Esophagus squamous epithelium (tissue), 5 donors: ENCODE measurements at regions not wholly inside any gene's neighbourhood (a gene's known extent, or its start where the extent isn't known, plus 50 kb on each side); places are given as distances from the start of the nearest gene placed in this dataset.

ENCODE experiments used
- DNase-seq: peaks from one replicate; lab custom pipeline; 2025; lab: John Stamatoyannopoulos, UW
- H3K27ac ChIP-seq, 4 donors: fragments of 200-600 bp; sonication (generic); one replicate each; pipeline ENCODE4 v1.5.1; 2016 to 2019; ENCODE audit warnings: mild to moderate bottlenecking in 1 of 4
- H3K27me3 ChIP-seq, 4 donors: fragments of 200-600 bp; sonication (generic); 1 replicate in 3 of 4; 2 replicates in 1 of 4; pipeline versions ENCODE4 v1.5.1 to v1.6.0; 2017 to 2021; ENCODE audit warnings: antibody characterized with exemption in 1 of 4
- H3K36me3 ChIP-seq, 3 donors: fragments of 200-600 bp; sonication (generic); one replicate each; pipeline ENCODE4 v1.5.1; 2016 to 2019
- H3K4me1 ChIP-seq, 3 donors: fragments of 200-600 bp; sonication (generic); one replicate each; pipeline ENCODE4 v1.5.1; 2017 to 2019
- H3K4me3 ChIP-seq, 4 donors: fragments of 200-600 bp; sonication (generic); 1 replicate in 3 of 4; 2 replicates in 1 of 4; pipeline ENCODE4 v1.5.1; 2016 to 2019; ENCODE audit warnings: mild to moderate bottlenecking in 2 of 4, moderate library complexity in 1 of 4
- H3K9me3 ChIP-seq, 3 donors: fragments of 200-600 bp; sonication (generic); one replicate each; pipeline ENCODE4 v1.5.1; 2016 to 2019
- CTCF ChIP-seq, 6 experiments: fragments of 450-650 bp in 4 of 6; fragments of 200-600 bp in 2 of 6; sonication (generic) in 2 of 6; IDR thresholded peaks; one replicate each; pipeline ENCODE4 v1.5.1; 2016 to 2019; ENCODE audit warnings: antibody characterized with exemption in 6 of 6, mild to moderate bottlenecking in 4 of 6, moderate library complexity in 4 of 6
- POLR2A ChIP-seq, 4 donors: fragments of 450-650 bp; IDR thresholded peaks; one replicate each; pipeline ENCODE4 v1.6.1; 2017; ENCODE audit warnings: antibody characterized with exemption in 4 of 4, mild to moderate bottlenecking in 4 of 4, moderate library complexity in 3 of 4
- WGBS, 2 donors: methylation state at CpG; one replicate each; pipeline ENCODE4 v1.1.5; 2018; 5-methylcytosine and 5-hydroxymethylcytosine counted together
- intact Hi-C: fragments of 100-400 bp; cut with DNase I; formaldehyde crosslinking; loops from one replicate; pipeline ENCODE4 v1.15.0; 2022
- donor health status: DM: yes; HTN: yes; CAD: no.

- H3K36me3 ChIP-seq, result no peaks in the 10 kb centered on the region
- 52 to 67% methylated on average over 6 of the region's 6 CpGs for WGBS, 2 donors
- no peaks in the 10 kb centered on the region for H3K4me1 ChIP-seq
- TF ChIP-seq CTCF (IDR thresholded peaks at IDR 0.05) (no peak), POLR2A (IDR thresholded peaks at IDR 0.05) (no peak)
- DNase-seq, result no peak
- H3K27ac ChIP-seq, result no peak overlapping the region
- no peaks in the 10 kb centered on the region for H3K9me3 ChIP-seq
- H3K4me3 ChIP-seq, result no peak overlapping the region
- intact Hi-C loops, result no loop called here
- H3K27me3 ChIP-seq, result no peaks in the 10 kb centered on the region
These were observed 497.1 kb downstream of the SMARCA1 start for GRCh38 chrX:129026202-129026601.

- WGBS, 2 donors, result 16 to 33% methylated on average over 4 of the region's 4 CpGs
- TF ChIP-seq CTCF (IDR thresholded peaks at IDR 0.05), result no peak
- TF ChIP-seq POLR2A (IDR thresholded peaks at IDR 0.05), result no peak
These were observed 497.9 kb downstream of the SMARCA1 start for GRCh38 chrX:129025376-129025775.

GRCh38 chrX:129019412-129019811 lies 503.9 kb downstream of the SMARCA1 start:
- Histone ChIP-seq H3K4me3 (no peak overlapping the region), H3K27me3 (no peaks in the 10 kb centered on the region), H3K4me1 (no peaks in the 10 kb centered on the region), H3K9me3 (no peaks in the 10 kb centered on the region), H3K27ac (no peak overlapping the region), H3K36me3 (no peaks in the 10 kb centered on the region)
- TF ChIP-seq CTCF (IDR thresholded peaks at IDR 0.05), result no peak
- 58 to 82% methylated on average over 3 of the region's 3 CpGs for WGBS, 2 donors
- intact Hi-C loops, result no loop called here
- DNase-seq, result no peak

More at GRCh38 chrX:129025376-129025775, 497.9 kb downstream of the SMARCA1 start:
- no peaks in the 10 kb centered on the region for H3K36me3 ChIP-seq
- H3K9me3 ChIP-seq, result no peaks in the 10 kb centered on the region
- H3K4me1 ChIP-seq, result no peaks in the 10 kb centered on the region
- DNase-seq, result no peak
- intact Hi-C loops, result no loop called here
- no peaks in the 10 kb centered on the region for H3K27me3 ChIP-seq
- H3K27ac ChIP-seq, result no peak overlapping the region
- H3K4me3 ChIP-seq, result no peak overlapping the region

- H3K4me1 ChIP-seq, result no peaks in the 10 kb centered on the region
- H3K4me3 ChIP-seq, result no peak overlapping the region
- no peak overlapping the region for H3K27ac ChIP-seq
- intact Hi-C loops, result no loop called here
- H3K36me3 ChIP-seq, result no peaks in the 10 kb centered on the region
- no peaks in the 10 kb centered on the region for H3K27me3 ChIP-seq
- no CpG with 5 or more reads among the region's 1 CpG for WGBS, 2 donors
- DNase-seq, result no peak
- H3K9me3 ChIP-seq, result no peaks in the 10 kb centered on the region
- TF ChIP-seq CTCF (IDR thresholded peaks at IDR 0.05) (no peak), POLR2A (IDR thresholded peaks at IDR 0.05) (no peak)
These were observed 507.9 kb downstream of the SMARCA1 start for GRCh38 chrX:129015381-129015780.

GRCh38 chrX:129013574-129013973 lies 509.7 kb downstream of the SMARCA1 start:
- DNase-seq, result no peak
- no peak overlapping the region for H3K4me3 ChIP-seq
- H3K36me3 ChIP-seq, result no peaks in the 10 kb centered on the region
- no peak overlapping the region for H3K27ac ChIP-seq
- WGBS, 2 donors, result 54 to 70% methylated on average over 2 to 3 of the region's 3 CpGs
- intact Hi-C loops, result no loop called here
- H3K27me3 ChIP-seq, result no peaks in the 10 kb centered on the region
- no peaks in the 10 kb centered on the region for H3K4me1 ChIP-seq
- no peaks in the 10 kb centered on the region for H3K9me3 ChIP-seq
- TF ChIP-seq CTCF (IDR thresholded peaks at IDR 0.05), result no peak
- no peak for TF ChIP-seq POLR2A (IDR thresholded peaks at IDR 0.05)
